GM21737 (cell line): ENCODE measurements at regions not wholly inside any gene's neighbourhood (a gene's known extent, or its start where the extent isn't known, plus 50 kb on each side); places are given as distances from the start of the nearest gene placed in this dataset.
A peak's percentile ranks its signal among the peaks of the same experiment; 100 is the strongest.
"Not testable (repeated sequence)": the region's sequence is repeated elsewhere in the genome, so short reads cannot be mapped to it uniquely, and the experiment has no call there.

ENCODE experiments used
- ATAC-seq: cut with Tn5 transposase; IDR thresholded peaks from one replicate; pipeline ENCODE4 v1.9.1; 2021; ENCODE audit warnings: mild to moderate bottlenecking, moderate library complexity; ENCODE audit not compliant: unreplicated experiment

GRCh38 chr2:87196720-87197388 is 175.2 kb upstream of the PLGLB1 start:
- ATAC-seq, result not testable (repeated sequence)

- not testable (repeated sequence) for ATAC-seq
Observed at GRCh38 chr2:87198422-87198821, 176.8 kb upstream of the PLGLB1 start.

DNA sequence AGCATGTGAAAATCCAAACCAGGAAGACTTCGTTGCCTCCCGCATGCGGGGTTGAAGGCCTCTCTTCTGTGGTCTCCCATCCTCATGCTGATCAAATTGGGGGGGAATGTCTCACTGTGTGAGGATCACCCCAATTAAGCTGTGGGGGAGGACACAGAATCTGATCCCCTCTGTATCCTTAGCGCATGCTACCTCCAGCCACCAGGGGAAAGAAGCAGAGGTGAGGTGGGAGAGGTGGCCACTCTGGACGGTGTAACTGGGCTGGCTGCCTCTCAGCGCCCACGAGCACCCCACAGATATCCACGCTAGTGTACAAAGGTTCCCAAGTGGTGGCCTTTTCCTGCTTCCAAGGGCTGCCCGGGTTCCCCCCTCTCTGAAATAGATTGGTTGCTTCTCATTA is 177.6 kb upstream of the PLGLB1 start:
- ATAC-seq, result not testable (repeated sequence)

DNA sequence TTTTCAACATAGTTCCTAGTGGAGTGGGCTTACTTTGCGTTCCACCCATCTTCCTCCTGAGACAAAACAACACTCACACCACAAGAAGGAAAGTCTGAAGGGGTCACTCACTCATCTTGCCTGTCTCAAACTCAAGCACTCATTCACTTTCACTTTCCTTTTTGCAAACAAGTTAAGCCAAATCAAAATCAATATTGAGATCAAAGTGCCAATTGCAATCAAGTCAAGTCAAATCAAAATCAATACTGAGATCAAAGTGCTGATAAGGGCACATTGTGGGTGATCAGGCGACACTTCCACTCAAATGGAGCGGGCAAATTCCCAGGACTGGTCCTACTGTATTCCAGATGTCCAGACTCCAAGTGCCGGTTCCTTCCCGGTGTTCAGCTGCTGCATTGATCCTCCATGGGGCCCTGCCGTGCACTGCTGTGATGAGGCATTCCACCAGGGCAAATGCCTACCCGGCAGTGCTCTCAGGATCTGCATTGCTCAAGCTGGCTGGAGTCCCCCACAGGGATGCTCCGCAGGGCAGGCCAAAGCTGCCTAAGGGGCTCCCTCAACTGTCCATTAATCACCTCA is 183.0 kb upstream of the PLGLB1 start:
- not testable (repeated sequence) for ATAC-seq

GRCh38 chr2:87212938-87213337 is 191.3 kb upstream of the PLGLB1 start:
- not testable (repeated sequence) for ATAC-seq

GRCh38 chr2:87217005-87217404 is 195.4 kb upstream of the PLGLB1 start:
- not testable (repeated sequence) for ATAC-seq

DNA sequence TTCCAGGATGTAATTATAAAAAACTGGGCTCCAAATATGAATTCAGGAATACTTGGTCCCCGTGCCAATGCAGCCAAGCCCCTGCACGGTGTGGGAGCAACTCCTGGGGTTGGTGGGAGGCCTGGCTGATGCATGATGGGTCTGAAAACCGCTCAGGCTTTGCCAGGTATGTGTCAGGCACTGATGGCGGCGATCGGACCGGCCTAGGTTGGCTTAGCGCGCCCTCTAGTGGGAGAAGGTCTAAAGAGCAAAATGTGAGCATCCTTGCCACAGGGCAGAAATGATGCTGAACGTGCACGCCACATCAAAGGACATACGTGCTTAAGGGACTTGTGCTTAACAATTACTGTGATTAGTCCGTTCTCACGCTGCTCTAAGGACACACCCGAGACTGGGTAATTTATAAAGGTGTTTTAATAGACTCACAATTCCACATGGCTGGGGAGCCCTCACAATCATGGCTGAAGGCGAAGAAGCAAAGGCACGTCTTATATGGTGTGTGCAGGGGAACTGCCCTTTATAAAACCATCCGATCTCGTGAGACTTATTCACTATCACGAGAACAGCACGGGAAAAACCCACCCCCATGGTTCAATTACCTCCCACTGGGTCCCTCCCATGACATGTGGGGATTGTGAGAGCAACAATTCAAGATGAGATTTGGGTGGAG is 196.2 kb upstream of the PLGLB1 start:
- ATAC-seq, result peak; percentile 74

GRCh38 chr2:87220651-87221050 is 199.0 kb upstream of the PLGLB1 start:
- not testable (repeated sequence) for ATAC-seq

GRCh38 chr2:87222131-87222530 is 200.5 kb upstream of the PLGLB1 start:
- ATAC-seq, result not testable (repeated sequence)

- not testable (repeated sequence) for ATAC-seq
Observed at GRCh38 chr2:87223873-87224272, 202.2 kb upstream of the PLGLB1 start.

DNA sequence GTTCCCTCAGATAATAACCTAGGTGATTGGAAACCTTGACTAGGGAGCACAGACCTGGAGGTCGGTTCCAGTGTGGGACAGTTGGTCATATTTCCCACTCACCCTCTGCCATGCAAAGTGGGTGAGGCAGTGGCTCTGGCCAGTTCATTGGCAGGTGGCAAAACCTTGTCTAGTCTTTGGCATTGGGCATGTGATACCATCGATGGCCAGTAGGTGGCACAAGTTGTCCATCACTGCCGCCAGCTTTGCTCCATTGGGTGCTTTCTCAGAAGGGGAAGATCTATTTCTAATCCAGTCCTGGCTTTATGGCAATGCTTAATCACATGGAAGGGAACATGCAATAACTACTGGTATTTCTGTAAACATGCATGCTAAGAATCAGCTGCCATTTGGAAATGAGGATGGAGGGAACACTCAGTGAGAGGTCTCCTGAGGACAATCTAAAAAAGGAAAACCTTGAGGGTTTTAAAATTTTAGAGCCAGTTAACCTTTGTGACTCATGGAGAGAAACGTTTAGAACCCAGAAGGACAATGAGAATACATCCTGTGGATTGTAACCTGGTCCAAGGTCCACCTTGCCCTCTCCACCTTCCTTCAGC is 207.5 kb upstream of the PLGLB1 start:
- not testable (repeated sequence) for ATAC-seq

DNA sequence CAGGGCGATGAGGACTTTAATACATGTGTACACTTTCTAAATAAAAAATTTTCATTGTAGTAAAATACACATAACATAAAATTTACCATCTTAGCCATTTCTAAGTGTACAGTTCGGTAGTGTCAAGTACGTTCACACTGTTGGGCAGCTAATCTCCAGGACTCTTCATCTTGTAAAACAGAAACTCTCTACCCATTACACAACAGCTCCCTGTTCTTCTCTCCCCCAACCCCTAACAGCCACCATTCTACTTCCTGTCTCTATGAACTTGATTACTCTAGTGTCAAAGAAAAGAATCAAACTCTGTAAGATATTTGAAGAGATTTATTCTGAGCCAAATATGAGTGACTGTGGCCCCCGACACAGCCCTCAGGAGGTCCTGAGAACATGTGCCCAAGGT is 208.3 kb upstream of the PLGLB1 start:
- ATAC-seq, result not testable (repeated sequence)

- not testable (repeated sequence) for ATAC-seq
Observed at GRCh38 chr2:87235333-87235981, 213.8 kb upstream of the PLGLB1 start.

DNA sequence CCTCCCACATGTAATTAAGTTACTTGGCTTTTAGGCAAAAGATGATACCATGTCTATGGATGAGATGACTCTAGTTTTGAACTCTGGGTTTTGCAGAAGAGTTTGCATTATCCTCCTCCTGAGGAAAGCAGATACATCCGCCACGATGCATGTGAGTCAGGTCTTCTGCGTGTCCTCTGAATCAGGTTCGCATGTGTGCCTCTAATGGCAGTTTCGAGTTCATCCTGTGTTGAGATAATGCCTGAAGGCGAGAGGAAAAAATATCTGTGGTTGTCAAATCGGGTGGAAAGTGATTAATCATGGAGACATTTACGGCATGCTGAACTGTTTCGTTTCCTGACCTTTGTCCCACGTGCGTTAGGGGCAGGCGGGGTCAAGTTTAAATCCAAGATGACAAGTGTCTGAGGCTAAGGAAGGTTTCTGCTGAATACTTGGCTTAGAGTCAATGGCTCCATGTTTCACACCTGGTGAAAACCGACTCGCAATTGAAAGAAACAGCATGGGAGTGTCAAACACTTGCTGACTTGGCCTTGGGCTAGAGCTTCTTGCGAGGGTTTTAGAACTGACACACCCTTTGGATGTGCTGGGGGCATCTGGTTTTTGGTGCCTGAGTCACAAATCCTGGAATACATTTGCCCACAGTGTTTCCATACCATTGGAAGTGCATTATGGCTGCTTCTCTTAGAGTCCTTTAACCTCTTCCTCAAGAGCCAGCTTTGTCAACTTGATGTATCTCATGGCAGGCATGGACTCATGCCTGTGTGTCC is 216.1 kb upstream of the PLGLB1 start:
- ATAC-seq, result not testable (repeated sequence)

- not testable (repeated sequence) for ATAC-seq
Observed at GRCh38 chr2:87239558-87240215, 218.0 kb upstream of the PLGLB1 start.

GRCh38 chr2:87246066-87246717 is 224.5 kb upstream of the PLGLB1 start:
- ATAC-seq, result not testable (repeated sequence)

GRCh38 chr2:87252046-87252445 is 230.4 kb upstream of the PLGLB1 start:
- ATAC-seq, result not testable (repeated sequence)

- not testable (repeated sequence) for ATAC-seq
Observed at GRCh38 chr2:87254562-87254961, 232.9 kb upstream of the PLGLB1 start.

DNA sequence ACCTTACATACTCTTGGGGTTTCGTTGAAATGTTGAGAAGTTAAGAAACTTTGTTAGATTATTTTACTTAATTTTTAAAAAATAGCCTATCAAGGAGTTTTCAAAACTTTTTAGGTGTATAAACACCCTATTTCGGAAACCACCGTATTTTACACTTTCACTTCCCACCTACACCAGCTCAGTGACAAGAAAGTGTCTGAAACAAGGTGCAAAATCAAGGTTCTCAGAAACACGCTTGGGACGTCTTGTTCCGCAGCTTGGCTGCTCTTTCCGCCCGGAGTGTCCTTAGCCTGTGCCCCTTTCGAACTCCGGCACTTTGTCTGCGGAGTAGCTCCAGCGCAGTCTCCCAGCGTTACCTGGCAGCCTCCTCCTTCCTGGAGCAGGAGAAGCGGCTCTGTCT is 233.8 kb upstream of the PLGLB1 start:
- ATAC-seq, result not testable (repeated sequence)
